ENCODE measurements at regions not wholly inside any gene's neighbourhood (a gene's known extent, or its start where the extent isn't known, plus 50 kb on each side); places are given as distances from the start of the nearest gene placed in this dataset.

- no peak for DNase-seq (ENCODE audit: low read depth, low spot score)
- no peak overlapping the region for H3K4me2 ChIP-seq (ENCODE audit: insufficient read depth, low read length)
- FAIRE-seq, result no peak
- H3K27me3 ChIP-seq (ENCODE audit: control insufficient read depth in 2 of 2, insufficient read depth in 2 of 2, low read length in 2 of 2), result no peaks in the 10 kb centered on the region
- H3K4me3 ChIP-seq (replicated peaks in 1 of 3; ENCODE audit: insufficient read depth in 1 of 3, low read depth in 1 of 3, low read length in 3 of 3), result no peak overlapping the region
- BruUV-seq (replicated peaks), result no TSS peak
- no peaks in the 10 kb centered on the region for H3K36me3 ChIP-seq (ENCODE audit: control insufficient read depth in 2 of 2, extremely low read depth in 1 of 2, insufficient read depth in 2 of 2, low read length in 2 of 2)
- H3K9ac ChIP-seq (replicated peaks; ENCODE audit: extremely low read depth, insufficient read depth, low read length), result no peak overlapping the region
- H2AFZ ChIP-seq (ENCODE audit: low read depth, low read length), result no peak overlapping the region
- no peaks in the 10 kb centered on the region for H4K20me1 ChIP-seq (replicated peaks; ENCODE audit: control insufficient read depth, extremely low read depth, insufficient read depth, low read length)
- TF ChIP-seq POLR2A (IDR thresholded peaks at IDR 0.05; ENCODE audit: low read depth, low read length) (no peak), FOS (IDR thresholded peaks at IDR 0.05; ENCODE audit: borderline replicate concordance, insufficient read depth, low read length) (no peak), POLR2AphosphoS5 (IDR thresholded peaks at IDR 0.05; ENCODE audit: insufficient read depth, low read depth, low read length) (no peak), MYC (IDR thresholded peaks at IDR 0.05; ENCODE audit: low read depth, low read length) (no peak), CTCF (IDR thresholded peaks at IDR 0.05; ENCODE audit: extremely low read depth in 1 of 2, insufficient read depth in 1 of 2, low read depth in 1 of 2, low read length in 2 of 2) (no peak), EZH2 (IDR thresholded peaks at IDR 0.05; ENCODE audit: borderline replicate concordance, low read depth, low read length, severe bottlenecking) (no peak), GATA2 (IDR thresholded peaks at IDR 0.05; ENCODE audit: insufficient read depth, insufficient read length, low read depth, low read length) (no peak)
- TF ChIP-seq, protein P1, sequence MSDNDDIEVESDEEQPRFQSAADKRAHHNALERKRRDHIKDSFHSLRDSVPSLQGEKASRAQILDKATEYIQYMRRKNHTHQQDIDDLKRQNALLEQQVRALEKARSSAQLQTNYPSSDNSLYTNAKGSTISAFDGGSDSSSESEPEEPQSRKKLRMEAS (IDR thresholded peaks at IDR 0.05; ENCODE audit: insufficient read depth, insufficient read length), result no peak
- ChIA-PET CTCF (interaction anchor here (0.6 kb wide), 1 partner anchor 22 kb away, joined by 3 read pairs; no protein-coding TSS in a partner anchor), POLR2A (no interaction called here)
- dilution Hi-C loops (cut with MboI; ENCODE audit: extremely low pct_ligation_motif_present, low sequenced_read_pairs), result no loop called here
- no peaks in the 10 kb centered on the region for H3K9me1 ChIP-seq (replicated peaks; ENCODE audit: control insufficient read depth, extremely low read depth, insufficient read depth, low read length)
- H3K79me2 ChIP-seq (ENCODE audit: control insufficient read depth, insufficient read depth, low read length), result no peaks in the 10 kb centered on the region
- H3K9me3 ChIP-seq (replicated peaks; ENCODE audit: control insufficient read depth, insufficient read depth, low read length), result no peaks in the 10 kb centered on the region
- intact Hi-C loops (cut with micrococcal nuclease), result no loop called here
- no peaks in the 10 kb centered on the region for H3K4me1 ChIP-seq (ENCODE audit: control insufficient read depth, extremely low read depth, insufficient read depth, low read length)
- no peak overlapping the region for H3K27ac ChIP-seq (ENCODE audit: insufficient read depth, low read depth, low read length)
Measured at GRCh38 chr10:117631276-117632145, 89.0 kb downstream of the EMX2 start.

Measured in endothelial cell of umbilical vein (primary cell).